ENCODE measurements at regions not wholly inside any gene's neighbourhood (a gene's known extent, or its start where the extent isn't known, plus 50 kb on each side); places are given as distances from the start of the nearest gene placed in this dataset.

DNA sequence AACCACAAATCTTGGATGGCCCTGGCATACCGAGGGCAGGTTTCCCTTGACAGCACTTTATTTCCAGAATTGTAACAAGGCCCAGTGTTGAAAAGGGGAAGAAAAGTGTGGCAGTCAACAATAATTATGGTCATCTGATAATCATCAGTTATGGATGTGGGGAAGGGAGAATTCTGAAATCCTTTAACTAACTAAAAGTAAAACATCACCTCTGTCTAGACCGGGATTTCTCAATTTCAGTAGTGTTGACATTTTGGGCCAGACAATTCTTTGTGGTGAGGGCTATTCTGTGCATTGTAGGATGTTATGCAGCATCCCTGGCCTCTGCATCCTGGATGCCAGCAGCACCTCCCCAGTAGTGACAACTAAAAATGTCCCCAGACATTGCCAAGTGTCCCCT, 140.4 kb downstream of the PSAT1 start:
- intact Hi-C loops (cut with DNase I), result no loop called here
- FAIRE-seq, result no peak

DNA sequence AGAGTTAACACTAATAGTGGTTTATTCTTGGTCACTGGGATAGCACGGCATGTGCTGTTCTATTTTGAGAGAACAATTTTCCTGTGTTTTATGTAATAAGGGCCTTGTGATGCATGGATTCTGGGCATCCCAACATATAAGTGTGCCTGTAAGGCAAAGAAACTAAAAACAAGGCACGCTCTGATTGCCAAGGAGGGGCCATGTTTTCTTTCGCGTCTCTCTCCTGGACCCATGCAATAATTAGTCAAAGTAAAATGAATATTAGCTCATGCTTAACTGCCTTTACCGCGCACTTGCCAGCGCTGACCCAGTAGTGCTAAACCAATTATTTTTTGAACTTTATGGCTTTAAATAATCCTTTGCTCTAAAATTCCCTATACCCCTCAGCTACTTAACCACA, 140.9 kb downstream of the PSAT1 start:
- H3K27me3 ChIP-seq, result no peaks in the 10 kb centered on the region
- no peak for DNase-seq
- no peak overlapping the region for H3K4me3 ChIP-seq
- H3K4me1 ChIP-seq, result no peaks in the 10 kb centered on the region
- H3K27ac ChIP-seq, result no peak overlapping the region
- ATAC-seq, result no peak
- H3K9me3 ChIP-seq, result no peaks in the 10 kb centered on the region
- TF ChIP-seq, protein P1, sequence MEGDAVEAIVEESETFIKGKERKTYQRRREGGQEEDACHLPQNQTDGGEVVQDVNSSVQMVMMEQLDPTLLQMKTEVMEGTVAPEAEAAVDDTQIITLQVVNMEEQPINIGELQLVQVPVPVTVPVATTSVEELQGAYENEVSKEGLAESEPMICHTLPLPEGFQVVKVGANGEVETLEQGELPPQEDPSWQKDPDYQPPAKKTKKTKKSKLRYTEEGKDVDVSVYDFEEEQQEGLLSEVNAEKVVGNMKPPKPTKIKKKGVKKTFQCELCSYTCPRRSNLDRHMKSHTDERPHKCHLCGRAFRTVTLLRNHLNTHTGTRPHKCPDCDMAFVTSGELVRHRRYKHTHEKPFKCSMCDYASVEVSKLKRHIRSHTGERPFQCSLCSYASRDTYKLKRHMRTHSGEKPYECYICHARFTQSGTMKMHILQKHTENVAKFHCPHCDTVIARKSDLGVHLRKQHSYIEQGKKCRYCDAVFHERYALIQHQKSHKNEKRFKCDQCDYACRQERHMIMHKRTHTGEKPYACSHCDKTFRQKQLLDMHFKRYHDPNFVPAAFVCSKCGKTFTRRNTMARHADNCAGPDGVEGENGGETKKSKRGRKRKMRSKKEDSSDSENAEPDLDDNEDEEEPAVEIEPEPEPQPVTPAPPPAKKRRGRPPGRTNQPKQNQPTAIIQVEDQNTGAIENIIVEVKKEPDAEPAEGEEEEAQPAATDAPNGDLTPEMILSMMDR (IDR thresholded peaks at IDR 0.05), result no peak
- intact Hi-C loops (cut with DNase I), result no loop called here
- FAIRE-seq, result no peak
- no peaks in the 10 kb centered on the region for H3K36me3 ChIP-seq
- 84 to 86% methylated on average over 7 of the region's 7 CpGs for WGBS, 2 donors

More for the DNA sequence above, 140.4 kb downstream of the PSAT1 start:
- H3K4me3 ChIP-seq, result no peak overlapping the region
- DNase-seq, result no peak
- WGBS, 2 donors, result 71 to 75% methylated on average over 2 of the region's 2 CpGs
- no peaks in the 10 kb centered on the region for H3K9me3 ChIP-seq
- H3K27ac ChIP-seq, result no peak overlapping the region
- ATAC-seq, result no peak
- H3K4me1 ChIP-seq, result no peaks in the 10 kb centered on the region
- no peaks in the 10 kb centered on the region for H3K27me3 ChIP-seq
- TF ChIP-seq, protein P1 (IDR thresholded peaks at IDR 0.05), result no peak
- H3K36me3 ChIP-seq, result no peaks in the 10 kb centered on the region

DNA sequence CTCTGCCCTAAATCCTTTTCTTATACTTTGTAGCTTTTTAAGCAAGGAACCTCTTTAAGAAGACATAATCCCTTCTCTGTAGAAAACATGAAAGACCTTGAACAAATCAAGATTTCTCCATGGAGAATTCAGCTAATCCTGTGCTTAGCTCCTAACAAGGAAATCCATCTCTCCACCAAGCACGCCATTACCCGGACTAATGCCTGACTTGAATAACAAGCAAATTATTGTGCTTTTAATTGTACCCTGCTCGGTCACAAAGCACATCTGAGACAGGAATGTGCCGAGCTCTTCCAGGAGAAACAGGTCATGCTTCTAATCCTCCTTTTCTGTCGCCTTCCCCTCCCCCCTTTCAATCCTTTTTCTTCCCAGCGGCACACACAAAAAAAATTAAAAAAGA, 141.3 kb downstream of the PSAT1 start:
- Histone ChIP-seq H3K9me3 (no peaks in the 10 kb centered on the region), H3K4me1 (no peaks in the 10 kb centered on the region), H3K27ac (no peak overlapping the region), H3K4me3 (no peak overlapping the region), H3K36me3 (no peaks in the 10 kb centered on the region), H3K27me3 (no peaks in the 10 kb centered on the region)
- intact Hi-C loops (cut with DNase I), result no loop called here
- ATAC-seq (no peak), FAIRE-seq (no peak), DNase-seq (no peak)
- TF ChIP-seq, protein P1 (IDR thresholded peaks at IDR 0.05), result no peak
- WGBS, 2 donors, result 38 to 46% methylated on average over 6 of the region's 6 CpGs

DNA sequence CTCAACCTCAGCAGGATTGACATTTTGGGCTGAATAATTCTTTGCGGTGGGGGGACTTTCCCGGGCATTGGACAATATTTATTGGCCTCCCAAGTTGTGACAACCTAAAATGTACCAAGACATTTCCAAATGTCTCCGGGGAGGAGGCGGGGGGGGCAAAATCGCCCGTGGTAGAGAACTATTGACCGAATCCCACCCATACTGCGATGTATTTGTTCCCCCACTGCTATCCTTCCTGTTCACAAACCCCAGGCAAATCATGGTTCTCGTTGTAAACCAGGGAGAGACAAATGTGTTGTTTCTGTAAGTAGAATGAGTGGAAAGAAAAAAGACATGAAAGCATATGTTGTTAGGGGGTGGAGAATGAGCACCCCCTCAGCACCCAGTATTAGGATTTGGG, 141.9 kb downstream of the PSAT1 start:
- ATAC-seq (no peak), DNase-seq (no peak), FAIRE-seq (no peak)
- intact Hi-C loops (cut with DNase I), result no loop called here
- 44 to 48% methylated on average over 9 of the region's 9 CpGs for WGBS, 2 donors
- H3K27ac ChIP-seq, result no peak overlapping the region
- TF ChIP-seq, protein P1 (IDR thresholded peaks at IDR 0.05), result no peak
- H3K4me3 ChIP-seq, result no peak overlapping the region
- no peaks in the 10 kb centered on the region for H3K27me3 ChIP-seq
- H3K4me1 ChIP-seq, result no peaks in the 10 kb centered on the region
- H3K9me3 ChIP-seq, result no peaks in the 10 kb centered on the region
- no peaks in the 10 kb centered on the region for H3K36me3 ChIP-seq

DNA sequence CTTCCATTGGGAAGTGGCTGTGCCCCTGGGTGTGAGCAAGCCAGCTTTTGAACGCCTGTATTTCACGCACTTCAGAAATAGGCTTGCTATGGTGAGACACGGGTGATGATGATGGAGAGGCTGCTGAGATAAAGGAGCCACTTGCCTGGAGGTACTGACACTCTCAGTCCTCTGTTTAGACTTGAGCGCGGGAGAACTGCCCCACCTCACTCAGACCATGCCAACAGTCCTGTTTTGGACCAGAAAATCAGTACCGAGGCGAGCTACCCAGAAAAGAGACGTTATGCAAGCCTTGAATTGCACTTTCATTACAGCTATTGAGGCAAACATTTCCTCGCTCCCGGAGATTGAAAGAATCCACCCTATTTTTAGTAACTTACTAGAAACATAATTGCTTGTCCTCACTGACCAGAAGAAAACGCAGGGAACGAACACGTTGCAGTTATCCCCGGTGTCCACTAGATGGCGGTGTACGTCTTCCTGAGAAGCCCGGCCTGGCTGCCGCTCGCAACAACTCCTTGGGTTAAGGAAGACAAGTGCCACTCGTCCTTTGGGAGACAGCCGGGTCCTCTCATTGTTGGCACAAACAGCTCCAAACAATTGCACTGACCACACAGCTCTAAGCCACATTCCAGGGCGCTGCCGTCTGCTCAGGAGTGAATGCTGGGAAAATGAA, 142.4 kb downstream of the PSAT1 start:
- TF ChIP-seq, protein P1 (IDR thresholded peaks at IDR 0.05), result peak; percentile 89 to 98 (median 92)
- Histone ChIP-seq H3K4me3 (no peak overlapping the region), H3K27ac (no peak overlapping the region), H3K36me3 (no peaks in the 10 kb centered on the region), H3K27me3 (no peaks in the 10 kb centered on the region), H3K4me1 (no peaks in the 10 kb centered on the region), H3K9me3 (no peaks in the 10 kb centered on the region)
- DNase-seq (peak; percentile 50 to 90 (median 77)), FAIRE-seq (no peak), ATAC-seq (peak; percentile 70 to 99 (median 94))
- 9% methylated on average over 23 of the region's 23 CpGs for whole genome bisulfite sequencing, 2 donors
- intact Hi-C loops (cut with DNase I), result no loop called here

Measured in pancreas (tissue), 10 donors.